PC-9 (cell line): ENCODE measurements at regions not wholly inside any gene's neighbourhood (a gene's known extent, or its start where the extent isn't known, plus 50 kb on each side); places are given as distances from the start of the nearest gene placed in this dataset.

Experiments
- BruUV-seq: library from RNA; stranded (reverse); fragments of 400-500 nt; replicated peaks from 2 replicates; lab custom pipeline; 2021; lab: Mats Ljungman, UMichigan
- CTCF ChIA-PET: fragments of 300-600 bp; sonication (Branson Sonifier 250); formaldehyde crosslinking; loops from one replicate; lab custom pipeline; 2022; ENCODE audit warnings: antibody characterized with exemption; lab: Charles Lee
- POLR2A ChIA-PET: fragments of 300-600 bp; sonication (Branson Sonifier 250); formaldehyde crosslinking; loops from one replicate; lab custom pipeline; 2022; ENCODE audit warnings: antibody characterized with exemption; ENCODE audit not compliant: unreplicated experiment; lab: Charles Lee
- DNase-seq, 2 experiments: peaks; one replicate each; pipeline versions ENCODE4 v3.0.0 to v3.0.0-alpha.2; 2015 to 2022; ENCODE audit warnings: mixed read lengths in 1 of 2
- H2AFZ ChIP-seq: fragments of 200-600 bp; sonication (generic); 2 replicates; pipeline ENCODE4 v1.8.1; 2017; ENCODE audit warnings: antibody characterized with exemption
- H3F3A ChIP-seq: fragments of 200-600 bp; sonication (generic); 2 replicates; pipeline ENCODE4 v1.8.1; 2017; ENCODE audit warnings: antibody characterized with exemption, mild to moderate bottlenecking, low read depth; ENCODE audit not compliant: insufficient read depth
- H3K27ac ChIP-seq: fragments of 200-600 bp; sonication (generic); 2 replicates; pipeline ENCODE4 v1.6.1; 2016; ENCODE audit warnings: mixed run types
- H3K27me3 ChIP-seq: fragments of 200-600 bp; sonication (generic); 2 replicates; pipeline ENCODE4 v1.6.1; 2016; ENCODE audit warnings: low read depth, mixed run types; ENCODE audit not compliant: insufficient read depth
- H3K36me3 ChIP-seq: fragments of 200-600 bp; sonication (generic); 2 replicates; pipeline ENCODE4 v1.6.1; 2016; ENCODE audit warnings: low read depth, mixed run types
- H3K4me1 ChIP-seq: fragments of 200-600 bp; sonication (generic); replicated peaks from 2 replicates; pipeline ENCODE4 v1.6.1; 2016; ENCODE audit warnings: mixed run types; ENCODE audit not compliant: insufficient read depth
- H3K4me2 ChIP-seq: fragments of 200-600 bp; sonication (generic); 2 replicates; pipeline ENCODE4 v1.6.1; 2017; ENCODE audit warnings: mixed run types
- H3K4me3 ChIP-seq: fragments of 200-600 bp; sonication (generic); 2 replicates; pipeline ENCODE4 v1.6.1; 2016; ENCODE audit warnings: mixed run types
- H3K79me2 ChIP-seq: fragments of 200-600 bp; sonication (generic); 2 replicates; pipeline ENCODE4 v1.6.1; 2017; ENCODE audit warnings: low read depth, mixed run types
- H3K9me2 ChIP-seq: fragments of 200-600 bp; sonication (generic); 2 replicates; pipeline ENCODE4 v1.8.1; 2017; ENCODE audit warnings: mild to moderate bottlenecking; ENCODE audit not compliant: insufficient read depth
- H3K9me3 ChIP-seq: fragments of 200-600 bp; sonication (generic); 2 replicates; pipeline ENCODE4 v1.8.1; 2016; ENCODE audit warnings: low read depth; ENCODE audit not compliant: insufficient read depth
- H4K20me1 ChIP-seq: fragments of 200-600 bp; sonication (generic); 2 replicates; pipeline ENCODE4 v1.8.1; 2017; ENCODE audit not compliant: insufficient read depth
- EZH2 ChIP-seq: fragments of 200-600 bp; sonication (generic); IDR thresholded peaks from 2 replicates; pipeline ENCODE4 v1.8.0; 2017; ENCODE audit warnings: antibody characterized with exemption, low read depth
- intact Hi-C: fragments of 100-400 bp; cut with micrococcal nuclease; formaldehyde crosslinking; loops from one replicate; pipeline ENCODE4 v1.10.0; 2022; ENCODE audit not compliant: unreplicated experiment
- TF ChIP-seq, protein P1 (sequence below): fragments of 200-600 bp; sonication (generic); conservative IDR thresholded peaks from 2 replicates; pipeline ENCODE4 v1.6.1; 2017; ENCODE audit warnings: mixed run types, antibody characterized with exemption, mild to moderate bottlenecking, moderate library complexity

DNA sequence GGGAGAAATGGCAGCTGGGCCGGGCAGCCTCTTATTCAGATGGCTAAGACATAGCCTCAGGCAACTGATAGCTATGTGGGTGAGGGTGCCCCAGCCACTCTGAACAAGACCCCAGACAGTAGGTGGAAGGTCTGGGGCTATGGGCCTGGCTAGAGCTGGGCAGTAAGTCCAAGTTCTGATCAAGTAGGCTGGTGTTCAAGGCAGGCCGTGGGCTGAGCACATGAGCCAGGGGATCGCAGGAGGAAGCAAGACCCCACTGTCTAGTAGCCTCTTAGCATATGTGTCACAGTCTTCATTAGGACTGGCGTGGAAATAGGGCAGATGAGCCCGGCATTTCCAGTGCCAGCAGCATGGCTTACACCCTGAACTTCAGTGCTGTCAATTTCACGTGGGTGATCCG is 192.1 kb downstream of the ADAMTS15 start:
- Histone ChIP-seq H3F3A (peaks cover 25% of the 10 kb centered on the region), H3K9me3 (no peaks in the 10 kb centered on the region), H3K4me1 (peaks cover 38% of the 10 kb centered on the region), H3K4me3 (no peak overlapping the region), H3K27ac (no peak overlapping the region), H3K36me3 (no peaks in the 10 kb centered on the region), H2AFZ (no peak overlapping the region), H3K4me2 (no peak overlapping the region), H4K20me1 (no peaks in the 10 kb centered on the region), H3K79me2 (no peaks in the 10 kb centered on the region), H3K27me3 (no peaks in the 10 kb centered on the region), H3K9me2 (no peaks in the 10 kb centered on the region)
- DNase-seq = no peak
- no TSS peak for BruUV-seq
- TF ChIP-seq, protein P1, sequence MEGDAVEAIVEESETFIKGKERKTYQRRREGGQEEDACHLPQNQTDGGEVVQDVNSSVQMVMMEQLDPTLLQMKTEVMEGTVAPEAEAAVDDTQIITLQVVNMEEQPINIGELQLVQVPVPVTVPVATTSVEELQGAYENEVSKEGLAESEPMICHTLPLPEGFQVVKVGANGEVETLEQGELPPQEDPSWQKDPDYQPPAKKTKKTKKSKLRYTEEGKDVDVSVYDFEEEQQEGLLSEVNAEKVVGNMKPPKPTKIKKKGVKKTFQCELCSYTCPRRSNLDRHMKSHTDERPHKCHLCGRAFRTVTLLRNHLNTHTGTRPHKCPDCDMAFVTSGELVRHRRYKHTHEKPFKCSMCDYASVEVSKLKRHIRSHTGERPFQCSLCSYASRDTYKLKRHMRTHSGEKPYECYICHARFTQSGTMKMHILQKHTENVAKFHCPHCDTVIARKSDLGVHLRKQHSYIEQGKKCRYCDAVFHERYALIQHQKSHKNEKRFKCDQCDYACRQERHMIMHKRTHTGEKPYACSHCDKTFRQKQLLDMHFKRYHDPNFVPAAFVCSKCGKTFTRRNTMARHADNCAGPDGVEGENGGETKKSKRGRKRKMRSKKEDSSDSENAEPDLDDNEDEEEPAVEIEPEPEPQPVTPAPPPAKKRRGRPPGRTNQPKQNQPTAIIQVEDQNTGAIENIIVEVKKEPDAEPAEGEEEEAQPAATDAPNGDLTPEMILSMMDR = no peak
- no peak for TF ChIP-seq EZH2
- intact Hi-C loops = no loop called here
- POLR2A ChIA-PET = no interaction called here
- CTCF ChIA-PET = no interaction called here

GRCh38 chr11:130641876-130642275 is 193.4 kb downstream of the ADAMTS15 start:
- no peak for DNase-seq
- no peak overlapping the region for H3K4me2 ChIP-seq
- H4K20me1 ChIP-seq = no peaks in the 10 kb centered on the region
- H3K9me2 ChIP-seq = no peaks in the 10 kb centered on the region
- no peak overlapping the region for H3K4me3 ChIP-seq
- H3K36me3 ChIP-seq = no peaks in the 10 kb centered on the region
- intact Hi-C loops = no loop called here
- no TSS peak for BruUV-seq
- H3K9me3 ChIP-seq = no peaks in the 10 kb centered on the region
- no peaks in the 10 kb centered on the region for H3K27me3 ChIP-seq
- CTCF ChIA-PET = no interaction called here
- no peak overlapping the region for H2AFZ ChIP-seq
- H3K27ac ChIP-seq = no peak overlapping the region
- POLR2A ChIA-PET = no interaction called here
- TF ChIP-seq, protein P1 = no peak
- TF ChIP-seq EZH2 = no peak
- H3K79me2 ChIP-seq = no peaks in the 10 kb centered on the region
- H3F3A ChIP-seq = peaks cover 12% of the 10 kb centered on the region
- peaks cover 25% of the 10 kb centered on the region for H3K4me1 ChIP-seq

- H3K27ac ChIP-seq = no peak overlapping the region
- no peaks in the 10 kb centered on the region for H3K27me3 ChIP-seq
- H2AFZ ChIP-seq = no peak overlapping the region
- peaks cover 2% of the 10 kb centered on the region; the same call in 1 of the 2 replicates for H3F3A ChIP-seq
- CTCF ChIA-PET = no interaction called here
- no peaks in the 10 kb centered on the region for H3K9me2 ChIP-seq
- DNase-seq = no peak
- TF ChIP-seq, protein P1 = no peak
- TF ChIP-seq EZH2 = no peak
- H3K4me1 ChIP-seq = peaks cover 15% of the 10 kb centered on the region
- H3K36me3 ChIP-seq = no peaks in the 10 kb centered on the region
- H4K20me1 ChIP-seq = no peaks in the 10 kb centered on the region
- POLR2A ChIA-PET = no interaction called here
- BruUV-seq = no TSS peak
- H3K4me2 ChIP-seq = no peak overlapping the region
- no peak overlapping the region for H3K4me3 ChIP-seq
- intact Hi-C loops = no loop called here
- no peaks in the 10 kb centered on the region for H3K79me2 ChIP-seq
- no peaks in the 10 kb centered on the region for H3K9me3 ChIP-seq
Observed at GRCh38 chr11:130642994-130643393, 194.5 kb downstream of the ADAMTS15 start.
